CD4-positive, alpha-beta T cell treated with Interleukin-6 for 4 hours (primary cell): ENCODE measurements at regions not wholly inside any gene's neighbourhood (a gene's known extent, or its start where the extent isn't known, plus 50 kb on each side); places are given as distances from the start of the nearest gene placed in this dataset.
"Not testable (repeated sequence)": the region's sequence is repeated elsewhere in the genome, so short reads cannot be mapped to it uniquely, and the experiment has no call there.

Experiments used
- DNase-seq: peaks from one replicate; pipeline ENCODE4 v3.0.0-alpha.2; 2020; ENCODE audit warnings: mixed read lengths

GRCh38 chr2:14828968-14829367, 196.5 kb downstream of the LRATD1 start:
- DNase-seq: no peak

GRCh38 chr2:14831458-14831857, 198.9 kb downstream of the LRATD1 start:
- no peak for DNase-seq

- no peak for DNase-seq
Measured at GRCh38 chr2:14843507-14844204, 211.1 kb downstream of the LRATD1 start.

- DNase-seq: no peak
Measured at GRCh38 chr2:14855751-14856150, 223.2 kb downstream of the LRATD1 start.

- DNase-seq: no peak
Measured at GRCh38 chr2:14861181-14861580, 228.7 kb downstream of the LRATD1 start.

GRCh38 chr2:14866736-14867352, 234.3 kb downstream of the LRATD1 start:
- no peak for DNase-seq

- no peak for DNase-seq
Measured at GRCh38 chr2:14867853-14868252, 235.3 kb downstream of the LRATD1 start.

GRCh38 chr2:14872779-14873325, 240.3 kb downstream of the LRATD1 start:
- no peak for DNase-seq

- no peak for DNase-seq
Measured at GRCh38 chr2:14881651-14882327, 249.3 kb downstream of the LRATD1 start.

- no peak for DNase-seq
Measured at GRCh38 chr2:14884651-14885050, 252.1 kb downstream of the LRATD1 start.

- no peak for DNase-seq
Measured at GRCh38 chr2:14891546-14891945, 259.0 kb downstream of the LRATD1 start.

- no peak for DNase-seq
Measured at GRCh38 chr2:14896330-14897030, 264.0 kb downstream of the LRATD1 start.

- no peak for DNase-seq
Measured at GRCh38 chr2:14899621-14900414, 267.3 kb downstream of the LRATD1 start.

GRCh38 chr2:14901737-14902136, 269.2 kb downstream of the LRATD1 start:
- no peak for DNase-seq

GRCh38 chr2:14902953-14903352, 270.4 kb downstream of the LRATD1 start:
- no peak for DNase-seq

- DNase-seq: peak; percentile 14
Measured at GRCh38 chr2:14903709-14904374, 271.3 kb downstream of the LRATD1 start.

GRCh38 chr2:14904378-14904777, 271.9 kb downstream of the LRATD1 start:
- DNase-seq: not testable (repeated sequence)

GRCh38 chr2:14905571-14905970, 273.1 kb downstream of the LRATD1 start:
- DNase-seq: no peak

- DNase-seq: no peak
Measured at GRCh38 chr2:14907014-14907612, 274.6 kb downstream of the LRATD1 start.

GRCh38 chr2:14909795-14910194, 277.3 kb downstream of the LRATD1 start:
- DNase-seq: no peak

GRCh38 chr2:14910654-14911053, 278.1 kb downstream of the LRATD1 start:
- no peak for DNase-seq
